ENCODE measurements at regions not wholly inside any gene's neighbourhood (a gene's known extent, or its start where the extent isn't known, plus 50 kb on each side); places are given as distances from the start of the nearest gene placed in this dataset.
"Not testable (repeated sequence)": the region's sequence is repeated elsewhere in the genome, so short reads cannot be mapped to it uniquely, and the experiment has no call there.

GRCh38 chr1:112818990-112819689, 104.0 kb upstream of the PPM1J start:
- DNase-seq: peak; percentile 4

GRCh38 chr1:112817555-112818373, 102.6 kb upstream of the PPM1J start:
- DNase-seq: no peak

- DNase-seq: no peak
These were observed 100.2 kb upstream of the PPM1J start for GRCh38 chr1:112815376-112815775.

- not testable (repeated sequence) for DNase-seq
These were observed 99.5 kb upstream of the PPM1J start for GRCh38 chr1:112814645-112815044.

- DNase-seq: peak; percentile 28
These were observed 93.9 kb upstream of the PPM1J start for GRCh38 chr1:112808861-112809684.

- no peak for DNase-seq
These were observed 92.9 kb upstream of the PPM1J start for GRCh38 chr1:112807999-112808398.

- DNase-seq: no peak
These were observed 92.0 kb upstream of the PPM1J start for GRCh38 chr1:112807117-112807516.

GRCh38 chr1:112806090-112806642, 91.0 kb upstream of the PPM1J start:
- no peak for DNase-seq

GRCh38 chr1:112805155-112805853, 90.2 kb upstream of the PPM1J start:
- DNase-seq: no peak

- DNase-seq: peak; percentile 22
These were observed 89.0 kb upstream of the PPM1J start for GRCh38 chr1:112803906-112804762.

- DNase-seq: no peak
These were observed 85.2 kb upstream of the PPM1J start for GRCh38 chr1:112800289-112800688.

- DNase-seq: no peak
These were observed 83.2 kb upstream of the PPM1J start for GRCh38 chr1:112798292-112798691.

GRCh38 chr1:112797224-112797623, 82.1 kb upstream of the PPM1J start:
- no peak for DNase-seq

- no peak for DNase-seq
These were observed 79.6 kb upstream of the PPM1J start for GRCh38 chr1:112794654-112795239.

GRCh38 chr1:112793631-112794565, 78.8 kb upstream of the PPM1J start:
- DNase-seq: no peak

- DNase-seq: no peak
These were observed 76.6 kb upstream of the PPM1J start for GRCh38 chr1:112791723-112792104.

- DNase-seq: no peak
These were observed 76.0 kb upstream of the PPM1J start for GRCh38 chr1:112790920-112791722.

GRCh38 chr1:112788561-112788960, 73.4 kb upstream of the PPM1J start:
- no peak for DNase-seq

GRCh38 chr1:112788054-112788453, 72.9 kb upstream of the PPM1J start:
- DNase-seq: no peak
